Upper lobe of right lung (tissue), 1 donor: ENCODE measurements at regions not wholly inside any gene's neighbourhood (a gene's known extent, or its start where the extent isn't known, plus 50 kb on each side); places are given as distances from the start of the nearest gene placed in this dataset.

ENCODE experiments used
- ATAC-seq: fragments of 200-7000 bp; cut with Tn5 transposase; one replicate; pipeline ENCODE4 v1.9.1; 2020; ENCODE audit warnings: mild to moderate bottlenecking, moderate library complexity
- DNase-seq: peaks from one replicate; pipeline ENCODE4 v3.0.0-alpha.2; 2020
- H3K27ac ChIP-seq: fragments of 200-600 bp; one replicate; pipeline ENCODE4 v1.8.0; 2022
- H3K27me3 ChIP-seq: fragments of 200-600 bp; one replicate; pipeline ENCODE4 v1.8.0; 2022; ENCODE audit warnings: mild to moderate bottlenecking
- H3K36me3 ChIP-seq: fragments of 200-600 bp; one replicate; pipeline ENCODE4 v1.8.0; 2022
- H3K4me1 ChIP-seq: fragments of 200-600 bp; one replicate; pipeline ENCODE4 v1.8.0; 2022
- H3K4me3 ChIP-seq: fragments of 200-600 bp; one replicate; pipeline ENCODE4 v1.8.0; 2022; ENCODE audit warnings: mild to moderate bottlenecking
- H3K9me3 ChIP-seq: fragments of 200-600 bp; one replicate; pipeline ENCODE4 v1.8.0; 2022
- CTCF ChIP-seq: fragments of 200-600 bp; IDR thresholded peaks from one replicate; pipeline ENCODE4 v1.8.0; 2022; ENCODE audit warnings: antibody characterized with exemption
- intact Hi-C: fragments of 100-400 bp; cut with DNase I; formaldehyde crosslinking; loops from one replicate; pipeline ENCODE4 v1.11.0; 2022
- donor health status: DM: no; HTN: yes; CAD: no; lungs with severe emphysema.

- no peaks in the 10 kb centered on the region for H3K9me3 ChIP-seq
- intact Hi-C loops, result no loop called here
- no peak overlapping the region for H3K4me3 ChIP-seq
- no peaks in the 10 kb centered on the region for H3K27me3 ChIP-seq
- no peak for ATAC-seq
- no peaks in the 10 kb centered on the region for H3K36me3 ChIP-seq
- TF ChIP-seq CTCF, result no peak
- no peaks in the 10 kb centered on the region for H3K4me1 ChIP-seq
- no peak for DNase-seq
- H3K27ac ChIP-seq, result no peak overlapping the region
Observed at GRCh38 chr5:61823065-61823464, 482.9 kb upstream of the KIF2A start.

GRCh38 chr5:61823781-61824180 is 482.2 kb upstream of the KIF2A start:
- no peaks in the 10 kb centered on the region for H3K9me3 ChIP-seq
- no peaks in the 10 kb centered on the region for H3K4me1 ChIP-seq
- no peak overlapping the region for H3K27ac ChIP-seq
- intact Hi-C loops, result no loop called here
- H3K4me3 ChIP-seq, result no peak overlapping the region
- no peaks in the 10 kb centered on the region for H3K36me3 ChIP-seq
- no peaks in the 10 kb centered on the region for H3K27me3 ChIP-seq
- TF ChIP-seq CTCF, result no peak
- ATAC-seq (no peak), DNase-seq (no peak)

DNA sequence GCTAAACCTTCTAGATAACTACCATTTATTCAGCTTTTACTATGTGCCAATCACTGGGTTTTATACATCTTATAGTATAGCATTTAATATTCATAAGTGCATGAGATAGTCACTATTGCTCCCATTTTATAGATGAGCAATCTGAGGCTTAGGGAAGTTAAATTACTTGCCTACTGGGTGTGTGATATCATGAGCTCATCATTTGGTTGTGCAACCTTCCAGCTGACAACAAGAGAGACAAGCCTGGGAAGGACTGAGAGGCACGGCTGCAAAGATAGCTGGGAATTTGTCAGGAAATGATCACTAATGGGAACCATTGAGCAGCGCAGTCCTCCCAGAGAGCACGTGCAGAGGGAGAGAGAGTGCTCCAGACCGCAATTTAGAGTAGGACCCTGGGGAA is 481.6 kb upstream of the KIF2A start:
- Histone ChIP-seq H3K9me3 (no peaks in the 10 kb centered on the region), H3K27me3 (no peaks in the 10 kb centered on the region), H3K36me3 (no peaks in the 10 kb centered on the region), H3K4me1 (no peaks in the 10 kb centered on the region), H3K4me3 (no peak overlapping the region), H3K27ac (no peak overlapping the region)
- no peak for DNase-seq
- TF ChIP-seq CTCF, result no peak
- ATAC-seq, result no peak
- intact Hi-C loops, result no loop called here

- Histone ChIP-seq H3K27me3 (no peaks in the 10 kb centered on the region), H3K4me1 (no peaks in the 10 kb centered on the region), H3K9me3 (no peaks in the 10 kb centered on the region), H3K36me3 (no peaks in the 10 kb centered on the region), H3K27ac (no peak overlapping the region), H3K4me3 (no peak overlapping the region)
- no peak for ATAC-seq
- TF ChIP-seq CTCF, result no peak
- DNase-seq, result no peak
- intact Hi-C loops, result no loop called here
Observed at GRCh38 chr5:61827445-61827975, 478.5 kb upstream of the KIF2A start.

DNA sequence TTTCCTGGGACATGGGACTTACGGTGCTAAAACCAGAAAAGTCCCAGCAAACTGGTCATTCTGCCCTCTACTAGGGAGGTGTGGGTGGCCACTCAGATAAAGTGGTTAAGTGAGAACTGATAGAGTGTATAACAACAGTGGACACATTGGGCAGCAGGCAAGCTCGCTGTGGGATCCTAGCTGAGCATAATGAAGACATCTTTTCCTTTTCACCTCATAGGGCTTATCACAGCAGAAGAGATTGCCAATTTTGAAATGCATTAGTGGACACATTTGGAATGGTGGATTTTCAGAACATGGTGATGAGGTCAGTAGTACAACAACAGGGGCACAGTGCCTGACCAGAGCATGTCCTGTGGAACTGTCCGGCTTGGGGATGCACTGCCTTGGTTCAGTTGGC is 477.1 kb upstream of the KIF2A start:
- no peaks in the 10 kb centered on the region for H3K9me3 ChIP-seq
- H3K4me3 ChIP-seq, result no peak overlapping the region
- H3K36me3 ChIP-seq, result no peaks in the 10 kb centered on the region
- intact Hi-C loops, result no loop called here
- no peak overlapping the region for H3K27ac ChIP-seq
- no peaks in the 10 kb centered on the region for H3K4me1 ChIP-seq
- H3K27me3 ChIP-seq, result no peaks in the 10 kb centered on the region
- DNase-seq (no peak), ATAC-seq (no peak)
- TF ChIP-seq CTCF, result no peak

DNA sequence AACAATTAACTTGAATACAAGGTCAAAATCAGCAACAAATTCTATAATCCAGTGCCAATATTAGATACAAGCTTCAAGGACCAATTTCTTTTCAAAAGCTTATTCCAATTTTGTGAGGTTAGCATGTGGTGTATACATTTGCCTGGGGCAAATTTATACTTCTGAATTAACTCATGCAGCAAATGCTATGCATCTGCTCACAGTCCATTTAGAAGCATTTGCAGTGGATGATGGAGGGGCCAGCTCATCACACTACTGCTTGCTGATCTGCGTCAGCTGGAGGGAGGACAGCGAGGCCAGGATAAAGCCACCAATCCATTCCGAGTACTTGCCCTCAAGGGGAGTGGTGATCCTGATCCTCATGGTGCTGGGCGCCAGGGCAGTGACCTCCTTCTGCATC is 474.3 kb upstream of the KIF2A start:
- intact Hi-C loops, result no loop called here
- Histone ChIP-seq H3K4me1 (no peaks in the 10 kb centered on the region), H3K4me3 (no peak overlapping the region), H3K27me3 (no peaks in the 10 kb centered on the region), H3K36me3 (no peaks in the 10 kb centered on the region), H3K9me3 (no peaks in the 10 kb centered on the region), H3K27ac (no peak overlapping the region)
- ATAC-seq (peak; percentile 25), DNase-seq (no peak)
- TF ChIP-seq CTCF, result no peak
